ENCODE measurements at regions not wholly inside any gene's neighbourhood (a gene's known extent, or its start where the extent isn't known, plus 50 kb on each side); places are given as distances from the start of the nearest gene placed in this dataset.
"Not testable (repeated sequence)": the region's sequence is repeated elsewhere in the genome, so short reads cannot be mapped to it uniquely, and the experiment has no call there.

DNA sequence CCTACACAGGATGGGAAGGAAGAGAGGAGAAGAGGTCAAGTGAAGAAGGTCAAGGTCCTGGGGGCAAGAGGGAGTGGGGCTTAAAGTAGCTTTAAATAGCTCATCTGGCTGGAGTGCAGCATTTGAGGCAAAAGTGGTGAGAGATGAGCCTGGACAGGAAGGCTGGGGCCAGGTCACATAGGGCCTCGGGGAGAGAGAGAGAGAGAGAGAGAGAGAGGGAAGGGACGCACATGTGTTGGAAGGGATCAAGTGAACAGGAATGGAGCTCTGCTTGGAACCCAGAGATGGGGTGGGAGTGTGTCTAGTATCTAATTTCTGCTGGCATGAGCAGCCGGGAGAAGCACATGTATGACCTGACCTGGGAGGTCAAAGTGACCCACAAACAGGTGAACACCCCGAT, 407.5 kb downstream of the MED13L start:
- Histone ChIP-seq H3K27ac (ENCODE audit: insufficient read depth in 1 of 2, low read depth in 1 of 2, low read length in 2 of 2, poor library complexity in 1 of 2, severe bottlenecking in 2 of 2) (no peak overlapping the region), H3K4me3 (ENCODE audit: control insufficient read depth in 1 of 7, extremely low read depth in 1 of 7, insufficient read depth in 4 of 7, low read depth in 2 of 7, low read length in 6 of 7) (no peak overlapping the region), H3K9me3 (ENCODE audit: control extremely low read depth in 1 of 5, control insufficient read depth in 4 of 5, insufficient read depth in 2 of 5, low read depth in 1 of 5, low read length in 4 of 5) (no peaks in the 10 kb centered on the region), H3K27me3 (replicated peaks in 2 of 5; ENCODE audit: control insufficient read depth in 4 of 5, insufficient read depth in 5 of 5, low read length in 4 of 5) (peaks cover 5 to 36% (median 15%) of the 10 kb centered on the region in 5 experiments), H3K4me1 (ENCODE audit: control extremely low read depth in 1 of 4, control insufficient read depth in 4 of 4, insufficient read depth in 4 of 4, low read length in 3 of 4) (no peaks in the 10 kb centered on the region), H3K36me3 (ENCODE audit: control insufficient read depth in 4 of 4, insufficient read depth in 4 of 4, low read length in 3 of 4) (no peaks in the 10 kb centered on the region)
- POLR2A ChIA-PET = no interaction called here
- no peak for DNase-seq
- CTCF ChIA-PET = interaction anchor here (1.6 kb wide), 1 partner anchor 13 kb away, joined by 5 read pairs; no protein-coding TSS in a partner anchor
- WGBS (ENCODE audit: insufficient coverage) = 85% methylated on average over 2 of the region's 4 CpGs

GRCh38 chr12:115869604-115870003, 407.9 kb downstream of the MED13L start:
- POLR2A ChIA-PET = no interaction called here
- CTCF ChIA-PET = interaction anchor here (1.6 kb wide), 1 partner anchor 13 kb away, joined by 5 read pairs; no protein-coding TSS in a partner anchor
- Histone ChIP-seq H3K36me3 (ENCODE audit: control insufficient read depth in 4 of 4, insufficient read depth in 4 of 4, low read length in 3 of 4) (no peaks in the 10 kb centered on the region), H3K27me3 (replicated peaks in 2 of 5; ENCODE audit: control insufficient read depth in 4 of 5, insufficient read depth in 5 of 5, low read length in 4 of 5) (peaks cover 5 to 33% (median 17%) of the 10 kb centered on the region in 5 experiments), H3K9me3 (ENCODE audit: control extremely low read depth in 1 of 5, control insufficient read depth in 4 of 5, insufficient read depth in 2 of 5, low read depth in 1 of 5, low read length in 4 of 5) (no peaks in the 10 kb centered on the region), H3K4me3 (ENCODE audit: control insufficient read depth in 1 of 7, extremely low read depth in 1 of 7, insufficient read depth in 4 of 7, low read depth in 2 of 7, low read length in 6 of 7) (no peak overlapping the region), H3K4me1 (ENCODE audit: control extremely low read depth in 1 of 4, control insufficient read depth in 4 of 4, insufficient read depth in 4 of 4, low read length in 3 of 4) (no peaks in the 10 kb centered on the region), H3K27ac (ENCODE audit: insufficient read depth in 1 of 2, low read depth in 1 of 2, low read length in 2 of 2, poor library complexity in 1 of 2, severe bottlenecking in 2 of 2) (no peak overlapping the region)
- no peak for DNase-seq
- WGBS (ENCODE audit: insufficient coverage) = 93% methylated on average over 4 of the region's 5 CpGs

GRCh38 chr12:115868624-115869023, 408.9 kb downstream of the MED13L start:
- no peak overlapping the region for H3K4me3 ChIP-seq (ENCODE audit: control insufficient read depth in 1 of 7, extremely low read depth in 1 of 7, insufficient read depth in 4 of 7, low read depth in 2 of 7, low read length in 6 of 7)
- 86% methylated on average over 2 of the region's 6 CpGs for WGBS (ENCODE audit: insufficient coverage)
- POLR2A ChIA-PET = no interaction called here

DNA sequence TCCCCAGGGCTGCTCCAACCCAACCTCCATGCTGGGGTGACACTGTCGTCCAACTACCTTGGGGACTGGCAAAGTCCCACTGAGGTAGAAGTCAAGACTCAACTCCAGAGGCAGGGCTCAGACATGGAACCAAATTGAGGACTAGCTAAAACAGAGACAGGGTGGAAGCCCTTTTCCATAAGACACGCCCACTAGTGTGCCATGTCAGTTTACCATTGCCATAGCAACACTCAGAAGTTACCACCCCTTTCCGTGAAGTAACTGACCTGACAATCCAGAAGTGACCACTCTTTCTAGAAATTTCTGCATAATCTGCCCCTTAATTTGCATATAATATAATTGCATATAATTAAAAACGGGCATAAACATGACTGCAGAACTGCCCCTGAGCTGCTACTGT, 409.6 kb downstream of the MED13L start:
- WGBS (ENCODE audit: insufficient coverage) = 86% methylated on average over 3 of the region's 4 CpGs
- no peaks in the 10 kb centered on the region for H3K36me3 ChIP-seq (ENCODE audit: control insufficient read depth in 4 of 4, insufficient read depth in 4 of 4, low read length in 3 of 4)
- peaks cover 2 to 29% (median 16%) of the 10 kb centered on the region in 5 experiments for H3K27me3 ChIP-seq (replicated peaks in 2 of 5; ENCODE audit: control insufficient read depth in 4 of 5, insufficient read depth in 5 of 5, low read length in 4 of 5)
- H3K4me1 ChIP-seq (ENCODE audit: control extremely low read depth in 1 of 4, control insufficient read depth in 4 of 4, insufficient read depth in 4 of 4, low read length in 3 of 4) = no peaks in the 10 kb centered on the region
- ChIA-PET CTCF (interaction anchor here (1.0 to 1.5 kb wide), 5 partner anchors 11 to 841 kb away, joined by 3 to 6 read pairs (median 3); no protein-coding TSS in a partner anchor), POLR2A (no interaction called here)
- H3K27ac ChIP-seq (ENCODE audit: insufficient read depth in 1 of 2, low read depth in 1 of 2, low read length in 2 of 2, poor library complexity in 1 of 2, severe bottlenecking in 2 of 2) = no peak overlapping the region
- DNase-seq = no peak
- H3K4me3 ChIP-seq (ENCODE audit: control insufficient read depth in 1 of 7, extremely low read depth in 1 of 7, insufficient read depth in 4 of 7, low read depth in 2 of 7, low read length in 6 of 7) = no peak overlapping the region
- no peaks in the 10 kb centered on the region for H3K9me3 ChIP-seq (ENCODE audit: control extremely low read depth in 1 of 5, control insufficient read depth in 4 of 5, insufficient read depth in 2 of 5, low read depth in 1 of 5, low read length in 4 of 5)

More at GRCh38 chr12:115868624-115869023, 408.9 kb downstream of the MED13L start:
- Histone ChIP-seq H3K27ac (ENCODE audit: insufficient read depth in 1 of 2, low read depth in 1 of 2, low read length in 2 of 2, poor library complexity in 1 of 2, severe bottlenecking in 2 of 2) (no peak overlapping the region), H3K9me3 (ENCODE audit: control extremely low read depth in 1 of 5, control insufficient read depth in 4 of 5, insufficient read depth in 2 of 5, low read depth in 1 of 5, low read length in 4 of 5) (no peaks in the 10 kb centered on the region), H3K36me3 (ENCODE audit: control insufficient read depth in 4 of 4, insufficient read depth in 4 of 4, low read length in 3 of 4) (no peaks in the 10 kb centered on the region), H3K4me1 (ENCODE audit: control extremely low read depth in 1 of 4, control insufficient read depth in 4 of 4, insufficient read depth in 4 of 4, low read length in 3 of 4) (no peaks in the 10 kb centered on the region), H3K27me3 (replicated peaks in 2 of 5; ENCODE audit: control insufficient read depth in 4 of 5, insufficient read depth in 5 of 5, low read length in 4 of 5) (peaks cover 3 to 30% (median 21%) of the 10 kb centered on the region in 5 experiments)
- CTCF ChIA-PET = interaction anchor here (1.0 to 1.4 kb wide), 2 partner anchors 49 to 55 kb away, joined by 3 to 6 read pairs; no protein-coding TSS in a partner anchor
- no peak for DNase-seq

DNA sequence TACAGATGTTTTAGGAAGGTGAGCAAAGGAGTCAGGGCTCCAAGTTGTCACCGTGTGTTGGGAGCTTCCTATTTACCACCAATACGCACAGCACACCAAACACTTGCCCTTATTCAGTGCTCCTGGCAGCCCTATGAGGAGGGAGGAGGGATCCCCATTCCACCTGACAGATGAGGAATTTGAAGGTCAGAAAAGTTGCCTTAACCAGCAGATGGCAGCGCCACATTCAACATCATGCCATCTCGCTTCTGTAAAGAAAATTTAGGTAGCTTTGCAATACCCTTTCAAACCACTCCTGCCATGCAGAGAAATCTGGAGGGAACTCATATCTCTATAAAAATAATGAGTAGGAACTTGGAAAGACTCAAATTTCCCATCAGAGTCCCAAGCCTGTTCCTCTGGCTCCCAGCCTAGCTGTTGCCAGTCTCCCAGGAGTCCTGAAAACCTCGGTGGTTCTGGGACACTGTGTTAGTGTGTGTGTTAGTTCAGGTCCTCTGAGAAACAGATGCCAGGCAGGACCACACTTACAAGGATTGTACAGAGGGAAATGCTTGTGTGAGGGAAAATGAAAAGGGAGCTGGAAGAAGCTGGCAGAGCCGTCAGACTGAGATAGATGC, 410.5 kb downstream of the MED13L start:
- Histone ChIP-seq H3K9me3 (ENCODE audit: control extremely low read depth in 1 of 5, control insufficient read depth in 4 of 5, insufficient read depth in 2 of 5, low read depth in 1 of 5, low read length in 4 of 5) (no peaks in the 10 kb centered on the region), H3K27me3 (replicated peaks in 2 of 5; ENCODE audit: control insufficient read depth in 4 of 5, insufficient read depth in 5 of 5, low read length in 4 of 5) (peaks cover 2 to 23% (median 11%) of the 10 kb centered on the region in 5 experiments), H3K27ac (ENCODE audit: insufficient read depth in 1 of 2, low read depth in 1 of 2, low read length in 2 of 2, poor library complexity in 1 of 2, severe bottlenecking in 2 of 2) (no peak overlapping the region), H3K4me3 (ENCODE audit: control insufficient read depth in 1 of 7, extremely low read depth in 1 of 7, insufficient read depth in 4 of 7, low read depth in 2 of 7, low read length in 6 of 7) (no peak overlapping the region), H3K36me3 (ENCODE audit: control insufficient read depth in 4 of 4, insufficient read depth in 4 of 4, low read length in 3 of 4) (no peaks in the 10 kb centered on the region), H3K4me1 (ENCODE audit: control extremely low read depth in 1 of 4, control insufficient read depth in 4 of 4, insufficient read depth in 4 of 4, low read length in 3 of 4) (no peaks in the 10 kb centered on the region)
- DNase-seq = peak; percentile 6 to 35 (median 24)
- ChIA-PET CTCF (interaction anchor here (1.1 to 1.5 kb wide), 4 partner anchors 10 to 842 kb away, joined by 3 to 6 read pairs (median 4); no protein-coding TSS in a partner anchor), POLR2A (no interaction called here)
- 86% methylated on average over 2 of the region's 6 CpGs for WGBS (ENCODE audit: insufficient coverage)

- H3K27me3 ChIP-seq (replicated peaks in 2 of 5; ENCODE audit: control insufficient read depth in 4 of 5, insufficient read depth in 5 of 5, low read length in 4 of 5) = peaks cover 5 to 25% (median 11%) of the 10 kb centered on the region in 5 experiments
- WGBS (ENCODE audit: insufficient coverage) = no CpG with 5 or more reads among the region's 3 CpGs
- DNase-seq; H3K4me3 ChIP-seq (ENCODE audit: control insufficient read depth in 1 of 7, extremely low read depth in 1 of 7, insufficient read depth in 4 of 7, low read depth in 2 of 7, low read length in 6 of 7); H3K36me3 ChIP-seq (ENCODE audit: control insufficient read depth in 4 of 4, insufficient read depth in 4 of 4, low read length in 3 of 4); H3K4me1 ChIP-seq (ENCODE audit: control extremely low read depth in 1 of 4, control insufficient read depth in 4 of 4, insufficient read depth in 4 of 4, low read length in 3 of 4); H3K27ac ChIP-seq (ENCODE audit: insufficient read depth in 1 of 2, low read depth in 1 of 2, low read length in 2 of 2, poor library complexity in 1 of 2, severe bottlenecking in 2 of 2); POLR2A ChIA-PET; H3K9me3 ChIP-seq (ENCODE audit: control extremely low read depth in 1 of 5, control insufficient read depth in 4 of 5, insufficient read depth in 2 of 5, low read depth in 1 of 5, low read length in 4 of 5): not testable (repeated sequence)
- CTCF ChIA-PET = interaction anchor here (1.1 to 1.5 kb wide), 2 partner anchors 10 to 842 kb away, joined by 3 to 5 read pairs; no protein-coding TSS in a partner anchor
Observed at GRCh38 chr12:115866281-115866680, 411.2 kb downstream of the MED13L start.

DNA sequence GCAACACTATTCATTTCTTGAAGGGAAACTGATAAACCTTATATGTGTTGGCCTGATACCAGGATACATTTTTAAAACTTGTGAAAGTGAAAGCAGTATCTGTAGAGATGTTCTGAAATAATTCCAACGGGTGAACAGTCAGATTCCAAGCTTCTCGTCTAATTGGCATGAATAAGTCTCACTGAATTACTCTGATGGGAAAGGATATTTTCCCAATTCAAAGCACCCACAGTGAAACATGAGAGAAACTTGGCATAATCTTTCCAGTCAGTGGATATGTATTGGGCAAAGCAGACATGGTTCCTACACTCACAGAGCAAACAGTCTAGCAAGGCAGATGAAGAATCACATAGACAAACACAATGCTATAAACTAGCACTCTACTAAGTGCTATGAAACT, 413.1 kb downstream of the MED13L start:
- 86% methylated on average over 2 of the region's 2 CpGs for WGBS (ENCODE audit: insufficient coverage)
- H3K4me3 ChIP-seq (ENCODE audit: control insufficient read depth in 1 of 7, extremely low read depth in 1 of 7, insufficient read depth in 4 of 7, low read depth in 2 of 7, low read length in 6 of 7) = no peak overlapping the region
- no peaks in the 10 kb centered on the region for H3K4me1 ChIP-seq (ENCODE audit: control extremely low read depth in 1 of 4, control insufficient read depth in 4 of 4, insufficient read depth in 4 of 4, low read length in 3 of 4)
- H3K9me3 ChIP-seq (ENCODE audit: control extremely low read depth in 1 of 5, control insufficient read depth in 4 of 5, insufficient read depth in 2 of 5, low read depth in 1 of 5, low read length in 4 of 5) = no peaks in the 10 kb centered on the region
- no peak for DNase-seq
- ChIA-PET CTCF (no interaction called here), POLR2A (no interaction called here)
- H3K36me3 ChIP-seq (ENCODE audit: control insufficient read depth in 4 of 4, insufficient read depth in 4 of 4, low read length in 3 of 4) = no peaks in the 10 kb centered on the region
- no peak overlapping the region for H3K27ac ChIP-seq (ENCODE audit: insufficient read depth in 1 of 2, low read depth in 1 of 2, low read length in 2 of 2, poor library complexity in 1 of 2, severe bottlenecking in 2 of 2)
- peaks cover 5 to 26% (median 14%) of the 10 kb centered on the region in 5 experiments for H3K27me3 ChIP-seq (replicated peaks in 2 of 5; ENCODE audit: control insufficient read depth in 4 of 5, insufficient read depth in 5 of 5, low read length in 4 of 5)
